ENCODE measurements at regions not wholly inside any gene's neighbourhood (a gene's known extent, or its start where the extent isn't known, plus 50 kb on each side); places are given as distances from the start of the nearest gene placed in this dataset.

GRCh38 chr11:96758957-96759356 is 369.1 kb downstream of the JRKL start:
- no peaks in the 10 kb centered on the region; the same call in 1 of the 2 replicates for H3K4me1 ChIP-seq (ENCODE audit: insufficient read depth, low read length)
- no peaks in the 10 kb centered on the region for H3K27me3 Mint-ChIP-seq (ENCODE audit: low read depth)

More at GRCh38 chr11:96758957-96759356, 369.1 kb downstream of the JRKL start:
- H3K4me3 Mint-ChIP-seq, result no peak overlapping the region
- no peak overlapping the region for H4K91ac ChIP-seq (ENCODE audit: insufficient read length, low read depth, low read length)
- no peak overlapping the region for H2BK15ac ChIP-seq (ENCODE audit: low read depth, low read length)
- H3K9me3 Mint-ChIP-seq, result no peaks in the 10 kb centered on the region
- H3K14ac ChIP-seq (ENCODE audit: insufficient read depth, low read length), result no peak overlapping the region
- no peak overlapping the region for H4K8ac ChIP-seq (replicated peaks; ENCODE audit: insufficient read length, low read depth, low read length)
- no CpG with 5 or more reads among the region's 1 CpG for WGBS (ENCODE audit: extremely low coverage, insufficient read length, low lambda C conversion rate)
- TF ChIP-seq CTCF (conservative IDR thresholded peaks at IDR 0.05), result no peak
- H3K27me3 ChIP-seq (ENCODE audit: insufficient read depth, low read length), result no peaks in the 10 kb centered on the region
- H3K27ac ChIP-seq (ENCODE audit: insufficient read length, low read depth, low read length), result no peak overlapping the region
- H3T11ph ChIP-seq (ENCODE audit: low read length), result no peak overlapping the region
- H2AFZ ChIP-seq (ENCODE audit: low read length), result no peak overlapping the region
- H2BK12ac ChIP-seq (ENCODE audit: insufficient read length, low read depth, low read length), result no peak overlapping the region
- no peak overlapping the region for H3K56ac ChIP-seq (ENCODE audit: insufficient read length, low read depth, low read length)
- H3K4ac ChIP-seq (ENCODE audit: low read depth, low read length), result no peak overlapping the region
- no peaks in the 10 kb centered on the region for H4K20me1 ChIP-seq (ENCODE audit: control insufficient read depth, insufficient read depth, insufficient read length)
- H3K4me1 Mint-ChIP-seq, result no peaks in the 10 kb centered on the region
- no peak overlapping the region for H3K4me2 ChIP-seq (ENCODE audit: insufficient read depth, insufficient read length, low read length)
- H3K9ac ChIP-seq (ENCODE audit: extremely low read depth, insufficient read length, low read length), result no peak overlapping the region
- no peak overlapping the region for H3K18ac ChIP-seq (ENCODE audit: insufficient read length, low read depth, low read length)
- H2BK20ac ChIP-seq (ENCODE audit: low read depth, low read length, poor library complexity, severe bottlenecking), result no peak overlapping the region
- no peaks in the 10 kb centered on the region for H3K23me2 ChIP-seq (ENCODE audit: insufficient read length, low read depth, low read length, poor library complexity, severe bottlenecking)
- DNase-seq, result no peak
- H3K79me2 ChIP-seq (ENCODE audit: insufficient read depth, low read length), result no peaks in the 10 kb centered on the region
- H2BK120ac ChIP-seq (ENCODE audit: low read depth, low read length, poor library complexity, severe bottlenecking), result no peak overlapping the region
- H3K23ac ChIP-seq (ENCODE audit: insufficient read length, low read depth, low read length), result no peak overlapping the region
- no peaks in the 10 kb centered on the region for H3K9me3 ChIP-seq (ENCODE audit: control insufficient read depth, low read depth, low read length)
- no peaks in the 10 kb centered on the region for H3K36me3 Mint-ChIP-seq (ENCODE audit: insufficient read depth in 1 of 3, low read depth in 3 of 3)
- H2AK5ac ChIP-seq (ENCODE audit: insufficient read length, low read length), result no peak overlapping the region
- H3K27ac Mint-ChIP-seq, result no peak overlapping the region
- H4K5ac ChIP-seq (ENCODE audit: insufficient read length, low read depth, low read length), result no peak overlapping the region
- no peak overlapping the region for H2BK5ac ChIP-seq (ENCODE audit: insufficient read length, low read length)
- H3K79me1 ChIP-seq (ENCODE audit: insufficient read depth, low read depth, low read length, poor library complexity, severe bottlenecking), result no peaks in the 10 kb centered on the region
